SK-N-SH (cell line): ENCODE measurements at regions not wholly inside any gene's neighbourhood (a gene's known extent, or its start where the extent isn't known, plus 50 kb on each side); places are given as distances from the start of the nearest gene placed in this dataset.

Experiments
- CTCF ChIA-PET: fragments of 300-600, 350-600 bp; formaldehyde crosslinking; extraction: SDS; loops from one replicate; lab custom pipeline; 2021; lab: Yijun Ruan, JAX
- POLR2A ChIA-PET: fragments of 350-600 bp; sonication (Branson Sonifier 250); formaldehyde crosslinking; extraction: SDS; loops from one replicate; lab custom pipeline; 2020; ENCODE audit warnings: antibody characterized with exemption, inconsistent platforms; lab: Yijun Ruan, JAX
- DNase-seq: peaks from one replicate; pipeline ENCODE4 v3.0.0; 2012
- H2AFZ ChIP-seq: fragments of 200-600 bp; sonication (generic); 2 replicates; pipeline ENCODE4 v1.8.1; 2016; ENCODE audit warnings: antibody characterized with exemption, mild to moderate bottlenecking, low read depth
- H3F3A ChIP-seq: fragments of 200-600 bp; sonication (generic); replicated peaks from 2 replicates; pipeline ENCODE3; 2016; ENCODE audit warnings: antibody characterized with exemption, mild to moderate bottlenecking; ENCODE audit not compliant: insufficient read depth
- H3K27ac ChIP-seq, 2 experiments: fragments of 200-500 bp in 1 of 2; fragments of 200-600 bp in 1 of 2; sonication (Bioruptor generic) in 1 of 2; sonication (generic), shearing (Covaris generic) in 1 of 2; 2 replicates each; pipeline versions ENCODE4 v1.5.1 to v1.6.1; 2014 to 2016; ENCODE audit warnings: low read depth in 2 of 2, inconsistent platforms in 1 of 2, low read length in 1 of 2, mild to moderate bottlenecking in 1 of 2, mixed read lengths in 1 of 2
- H3K27me3 ChIP-seq: fragments of 200-600 bp; sonication (generic), shearing (Covaris generic); 2 replicates; pipeline ENCODE4 v1.6.1; 2016; ENCODE audit warnings: mixed run types; ENCODE audit not compliant: insufficient read depth
- H3K36me3 ChIP-seq, 2 experiments: fragments of 200-500 bp in 1 of 2; fragments of 200-600 bp in 1 of 2; sonication (Bioruptor generic) in 1 of 2; sonication (generic) in 1 of 2; replicated peaks in 1 of 2; 2 replicates each; pipeline versions ENCODE3 to v1.5.1; 2014 to 2016; ENCODE audit warnings: low read length in 1 of 2, mild to moderate bottlenecking in 1 of 2; ENCODE audit not compliant: insufficient read depth in 2 of 2, control insufficient read depth in 1 of 2
- H3K4me1 ChIP-seq, 2 experiments: fragments of 200-500 bp in 1 of 2; fragments of 200-600 bp in 1 of 2; sonication (Bioruptor generic) in 1 of 2; sonication (generic), shearing (Covaris generic) in 1 of 2; 2 replicates each; pipeline versions ENCODE4 v1.5.1 to v1.6.1; 2014 to 2016; ENCODE audit warnings: low read depth in 1 of 2, low read length in 1 of 2, mixed run types in 1 of 2; ENCODE audit not compliant: insufficient read depth in 2 of 2, control insufficient read depth in 1 of 2
- H3K4me2 ChIP-seq: fragments of 200-600 bp; sonication (generic), shearing (Covaris generic); 2 replicates; pipeline ENCODE4 v1.6.1; 2017; ENCODE audit warnings: mixed run types
- H3K4me3 ChIP-seq, 2 experiments: fragments of 200-500 bp in 1 of 2; fragments of 200-600 bp in 1 of 2; sonication (Bioruptor generic) in 1 of 2; sonication (generic), shearing (Covaris generic) in 1 of 2; 2 replicates each; pipeline versions ENCODE4 v1.5.1 to v1.8.1; 2014 to 2016; ENCODE audit warnings: low read depth in 2 of 2, inconsistent platforms in 1 of 2, low read length in 1 of 2, mild to moderate bottlenecking in 1 of 2, mixed read lengths in 1 of 2, moderate library complexity in 1 of 2
- H3K79me2 ChIP-seq: fragments of 200-600 bp; sonication (generic); 2 replicates; pipeline ENCODE4 v1.8.1; 2017; ENCODE audit warnings: mild to moderate bottlenecking; ENCODE audit not compliant: insufficient read depth
- H3K9ac ChIP-seq: fragments of 200-600 bp; sonication (generic); 2 replicates; pipeline ENCODE4 v1.6.1; 2017; ENCODE audit warnings: mixed run types
- H3K9me2 ChIP-seq: fragments of 200-600 bp; sonication (generic); 2 replicates; pipeline ENCODE4 v1.6.1; 2017; ENCODE audit warnings: mixed run types
- H3K9me3 ChIP-seq: fragments of 200-600 bp; sonication (generic); 2 replicates; pipeline ENCODE4 v1.6.1; 2017; ENCODE audit warnings: mixed run types, mild to moderate bottlenecking, moderate library complexity
- H4K20me1 ChIP-seq: fragments of 200-600 bp; sonication (generic); 2 replicates; pipeline ENCODE4 v1.6.1; 2017; ENCODE audit warnings: mild to moderate bottlenecking, mixed run types; ENCODE audit not compliant: insufficient read depth
- CHD2 ChIP-seq: fragments of 150-350 bp; IDR thresholded peaks from 2 replicates; pipeline ENCODE4 v1.6.1; 2018; ENCODE audit warnings: low read length; ENCODE audit not compliant: partially characterized antibody
- ELF1 ChIP-seq: IDR thresholded peaks from 2 replicates; pipeline ENCODE4 v1.4.0; 2012
- EP300 ChIP-seq, 2 experiments: IDR thresholded peaks; 2 replicates each; pipeline versions ENCODE4 v1.4.0 to v1.6.1; 2012; ENCODE audit warnings: borderline replicate concordance in 1 of 2, low read depth in 1 of 2, low read length in 1 of 2
- EZH2phosphoT487 ChIP-seq: fragments of 200-600 bp; sonication (generic); IDR thresholded peaks from 2 replicates; pipeline ENCODE4 v1.6.1; 2017; ENCODE audit warnings: low read depth, mixed run types, mild to moderate bottlenecking, antibody characterized with exemption, moderate library complexity, borderline replicate concordance
- FOSL2 ChIP-seq: IDR thresholded peaks from 2 replicates; pipeline ENCODE4 v1.4.0; 2012; ENCODE audit warnings: low read depth, mild to moderate bottlenecking, moderate library complexity, borderline replicate concordance
- FOXJ3 ChIP-seq: sonication (generic); formaldehyde crosslinking; IDR thresholded peaks from 2 replicates; pipeline ENCODE4 v1.5.1; 2020; ENCODE audit warnings: mild to moderate bottlenecking, missing genetic modification reagents
- FOXM1 ChIP-seq: IDR thresholded peaks from 2 replicates; pipeline ENCODE4 v1.4.0; 2012; ENCODE audit warnings: low read depth, mild to moderate bottlenecking
- GABPA ChIP-seq: IDR thresholded peaks from 2 replicates; pipeline ENCODE4 v1.4.0; 2012; ENCODE audit warnings: low read depth, mild to moderate bottlenecking
- GATA2 ChIP-seq: sonication (generic); formaldehyde crosslinking; IDR thresholded peaks from 2 replicates; pipeline ENCODE4 v1.5.0; 2020; ENCODE audit warnings: mild to moderate bottlenecking, missing genetic modification reagents
- MAX ChIP-seq: IDR thresholded peaks from 2 replicates; pipeline ENCODE4 v1.4.0; 2012; ENCODE audit warnings: low read depth
- MEF2A ChIP-seq: IDR thresholded peaks from 2 replicates; pipeline ENCODE4 v1.4.0; 2012; ENCODE audit warnings: low read depth, borderline replicate concordance
- NFIC ChIP-seq: IDR thresholded peaks from 2 replicates; pipeline ENCODE4 v1.4.0; 2012; ENCODE audit warnings: borderline replicate concordance
- PBX3 ChIP-seq: IDR thresholded peaks from 2 replicates; pipeline ENCODE4; 2012
- POLR2AphosphoS5 ChIP-seq: IDR thresholded peaks from 2 replicates; pipeline ENCODE4 v1.6.1; 2012; ENCODE audit warnings: low read depth, low read length
- RAD21 ChIP-seq: IDR thresholded peaks from 2 replicates; pipeline ENCODE4 v1.6.1; 2012; ENCODE audit warnings: mild to moderate bottlenecking, low read length
- RCOR1 ChIP-seq: fragments of 150-350 bp; IDR thresholded peaks from 2 replicates; pipeline ENCODE4 v1.6.1; 2017; ENCODE audit warnings: antibody characterized with exemption, low read length
- RXRA ChIP-seq: IDR thresholded peaks from 2 replicates; pipeline ENCODE4 v1.4.0; 2012; ENCODE audit warnings: low read depth, mild to moderate bottlenecking, borderline replicate concordance
- SMC3 ChIP-seq: IDR thresholded peaks from 2 replicates; pipeline ENCODE4 v1.6.1; 2012; ENCODE audit warnings: low read depth, low read length, improper control_type of control experiment
- TAF1 ChIP-seq: IDR thresholded peaks from 2 replicates; pipeline ENCODE4 v1.6.1; 2012; ENCODE audit warnings: low read depth, mild to moderate bottlenecking, low read length, moderate library complexity, borderline replicate concordance
- TCF12 ChIP-seq: IDR thresholded peaks from 2 replicates; pipeline ENCODE4 v1.4.0; 2012
- TEAD4 ChIP-seq: IDR thresholded peaks from 2 replicates; pipeline ENCODE4 v1.4.0; 2012; ENCODE audit warnings: mild to moderate bottlenecking, borderline replicate concordance; ENCODE audit not compliant: insufficient read depth
- USF1 ChIP-seq: IDR thresholded peaks from 2 replicates; pipeline ENCODE4 v1.4.0; 2012; ENCODE audit warnings: low read depth, borderline replicate concordance
- YY1 ChIP-seq: IDR thresholded peaks from 2 replicates; pipeline ENCODE4 v1.4.0; 2012; ENCODE audit warnings: low read depth, mild to moderate bottlenecking
- ZBTB33 ChIP-seq: IDR thresholded peaks from 2 replicates; pipeline ENCODE4 v1.4.0; 2012; ENCODE audit warnings: low read depth, borderline replicate concordance
- WGBS: methylation state at CpG from one replicate; pipeline ENCODE4 v1.1.6; 2017; ENCODE audit warnings: low lambda C conversion rate; 5-methylcytosine and 5-hydroxymethylcytosine counted together

- H3F3A ChIP-seq: peaks cover 18% of the 10 kb centered on the region
- TF ChIP-seq MEF2A (no peak), GABPA (no peak), YY1 (no peak), EZH2phosphoT487 (no peak), TAF1 (no peak), FOXJ3 (CRISPR knock-in tag) (no peak), USF1 (no peak), RXRA (no peak), FOSL2 (no peak), SMC3 (no peak), ZBTB33 (no peak)
- H3K9me2 ChIP-seq: no peaks in the 10 kb centered on the region
- no peaks in the 10 kb centered on the region for H3K79me2 ChIP-seq
- H3K4me1 ChIP-seq: peaks cover 3 to 21% of the 10 kb centered on the region in 2 experiments
- H3K27me3 ChIP-seq: no peaks in the 10 kb centered on the region
- ChIA-PET CTCF (interaction anchor here (1.2 kb wide), 1 partner anchor 27 kb away, joined by 3 read pairs; no protein-coding TSS in a partner anchor), POLR2A (no interaction called here)
- no peaks in the 10 kb centered on the region for H3K36me3 ChIP-seq
- H3K27ac ChIP-seq: peak overlapping the region in 1 of 2 experiments; percentile 60; a peak in 3 of 4 replicates
- no peaks in the 10 kb centered on the region for H4K20me1 ChIP-seq
- no peak overlapping the region for H3K4me3 ChIP-seq
- WGBS: 86% methylated on average over 2 of the region's 2 CpGs
- H3K4me2 ChIP-seq: no peak overlapping the region
- H3K9ac ChIP-seq: no peak overlapping the region
- no peak overlapping the region for H2AFZ ChIP-seq
- H3K9me3 ChIP-seq: no peaks in the 10 kb centered on the region
- DNase-seq: no peak
Observed at GRCh38 chr16:64363039-64363438, 758.8 kb downstream of the CDH11 start.

- H3K4me1 ChIP-seq: peaks cover 3 to 21% of the 10 kb centered on the region in 2 experiments
- H3K79me2 ChIP-seq: no peaks in the 10 kb centered on the region
- no peak overlapping the region for H3K4me3 ChIP-seq
- H3F3A ChIP-seq: peaks cover 18% of the 10 kb centered on the region
- no peaks in the 10 kb centered on the region for H4K20me1 ChIP-seq
- no peak overlapping the region for H2AFZ ChIP-seq
- H3K9me2 ChIP-seq: no peaks in the 10 kb centered on the region
- H3K27ac ChIP-seq: peak overlapping the region in 1 of 2 experiments; percentile 60; a peak in 3 of 4 replicates
- H3K9me3 ChIP-seq: no peaks in the 10 kb centered on the region
- H3K36me3 ChIP-seq: no peaks in the 10 kb centered on the region
- ChIA-PET CTCF (no interaction called here), POLR2A (no interaction called here)
- WGBS: 10% methylated on average over 2 of the region's 2 CpGs
- peak overlapping the region; percentile 20; the same call in 1 of the 2 replicates for H3K4me2 ChIP-seq
- no peak for DNase-seq
- H3K9ac ChIP-seq: no peak overlapping the region
- H3K27me3 ChIP-seq: no peaks in the 10 kb centered on the region
- TF ChIP-seq PBX3 (peak; percentile 85), FOXM1 (no peak), ZBTB33 (0 out of 2 replicates have a peak, but pooled peaks have one; percentile 33), NFIC (peak; percentile 57), SMC3 (no peak), RCOR1 (no peak), TCF12 (peak; percentile 85), POLR2AphosphoS5 (no peak), CHD2 (no peak), EP300 (IDR thresholded peaks at IDR 0.05; ENCODE audit: borderline replicate concordance in 1 of 2, low read depth in 1 of 2, low read length in 1 of 2) (peak; percentile 44 to 87; a peak in 3 of 4 replicates), EZH2phosphoT487 (no peak), GATA2 (peak; percentile 43; the same call in 1 of the 2 replicates), MAX (peak; percentile 77; the same call in 1 of the 2 replicates), TEAD4 (peak; percentile 54; the same call in 1 of the 2 replicates), RAD21 (0 out of 2 replicates have a peak, but pooled peaks have one; percentile 1), ELF1 (no peak), MEF2A (no peak)
Observed at GRCh38 chr16:64362193-64362592, 759.7 kb downstream of the CDH11 start.
